ENCODE measurements at regions not wholly inside any gene's neighbourhood (a gene's known extent, or its start where the extent isn't known, plus 50 kb on each side); places are given as distances from the start of the nearest gene placed in this dataset.

GRCh38 chr3:94379264-94379663 lies 316.4 kb downstream of the NSUN3 start:
- 96% methylated on average over 2 of the region's 2 CpGs; no CpG with 5 or more reads in 1 of the 2 experiments for WGBS, 2 experiments (ENCODE audit: extremely low coverage in 1 of 2, insufficient coverage in 1 of 2, insufficient read length in 1 of 2, insufficient replicate concordance in 2 of 2, low coverage in 1 of 2, low lambda C conversion rate in 2 of 2, missing lambda C conversion rate in 1 of 2)
- no peak overlapping the region for H3K23ac ChIP-seq (ENCODE audit: insufficient read length)
- no peak overlapping the region for H4K91ac ChIP-seq (replicated peaks; ENCODE audit: insufficient read length, low read length)
- no peak overlapping the region for H2BK120ac ChIP-seq (replicated peaks; ENCODE audit: low read depth, low read length)
- H2BK15ac ChIP-seq (ENCODE audit: low read length) = no peak overlapping the region
- H3K4me1 ChIP-seq (replicated peaks in 1 of 4; ENCODE audit: control insufficient read depth in 3 of 4, insufficient read depth in 4 of 4, low read length in 3 of 4) = peaks cover 0 to 3% (median 0%) of the 10 kb centered on the region in 4 experiments; a peak in 1 of 7 replicates
- no peak overlapping the region for H4K8ac ChIP-seq (ENCODE audit: extremely low read depth, insufficient read depth, low read length)
- H3K14ac ChIP-seq (ENCODE audit: insufficient read length) = no peak overlapping the region
- no peaks in the 10 kb centered on the region; the same call in 1 of the 2 replicates for H3K23me2 ChIP-seq (ENCODE audit: low read depth, low read length)
- DNase-seq (ENCODE audit: low read depth in 1 of 2, low spot score in 2 of 2) = no peak
- H2AFZ ChIP-seq (ENCODE audit: low read length) = no peak overlapping the region
- H3K79me2 ChIP-seq (ENCODE audit: control insufficient read depth in 1 of 2, insufficient read depth in 2 of 2, low read length in 2 of 2) = no peaks in the 10 kb centered on the region
- H4K20me1 ChIP-seq (replicated peaks in 1 of 2; ENCODE audit: control insufficient read depth in 1 of 2, insufficient read depth in 2 of 2, low read length in 2 of 2) = peaks cover 0 to 1% of the 10 kb centered on the region in 2 experiments
- H3K36me3 ChIP-seq (ENCODE audit: control insufficient read depth in 2 of 4, insufficient read depth in 4 of 4, low read length in 3 of 4) = no peaks in the 10 kb centered on the region
- H3K9me3 ChIP-seq (ENCODE audit: insufficient read depth in 2 of 2, low read depth in 1 of 2, low read length in 1 of 2) = no peaks in the 10 kb centered on the region
- no peaks in the 10 kb centered on the region for H3K79me1 ChIP-seq (ENCODE audit: low read depth, low read length)
- ChIA-PET CTCF (ENCODE audit: partially characterized antibody) (interaction anchor here (1.1 kb wide), 1 partner anchor 16 kb away, joined by 3 read pairs; no protein-coding TSS in a partner anchor), POLR2A (ENCODE audit: partially characterized antibody) (no interaction called here)
- no peaks in the 10 kb centered on the region for H3K27me3 ChIP-seq (replicated peaks in 1 of 4; ENCODE audit: control insufficient read depth in 3 of 4, extremely low read depth in 1 of 4, insufficient read depth in 3 of 4, low read length in 3 of 4)
- no peak overlapping the region for H3K18ac ChIP-seq (ENCODE audit: extremely low read depth, low read length)
- no peak for FAIRE-seq
- H3K27ac ChIP-seq (ENCODE audit: low read depth, low read length) = no peak overlapping the region
- no peak overlapping the region for H3K4me3 ChIP-seq (ENCODE audit: extremely low read depth in 1 of 4, insufficient read depth in 2 of 4, low read depth in 3 of 4, low read length in 4 of 4)
- no peak overlapping the region for H3K9ac ChIP-seq (replicated peaks in 1 of 4; ENCODE audit: extremely low read depth in 1 of 4, low read depth in 3 of 4, low read length in 3 of 4)
- H2BK5ac ChIP-seq (ENCODE audit: low read depth, low read length) = no peak overlapping the region
- no peak overlapping the region for H2AK5ac ChIP-seq (ENCODE audit: low read depth, low read length)
- peak overlapping the region; percentile 40 for H3K56ac ChIP-seq (replicated peaks; ENCODE audit: insufficient read length, low read depth, low read length)
- H2BK20ac ChIP-seq (ENCODE audit: low read length) = no peak overlapping the region
- no peak overlapping the region for H3K4ac ChIP-seq (replicated peaks; ENCODE audit: insufficient read length, low read depth, low read length)
- H4K5ac ChIP-seq (ENCODE audit: insufficient read length, low read depth, low read length) = no peak overlapping the region
- no peak overlapping the region for H2BK12ac ChIP-seq (ENCODE audit: low read depth, low read length)
- H3K4me2 ChIP-seq (ENCODE audit: insufficient read depth in 1 of 2, low read depth in 2 of 2, low read length in 2 of 2) = no peak overlapping the region
- TF ChIP-seq E2F6 (IDR thresholded peaks at IDR 0.05) (no peak), BCL11A (IDR thresholded peaks at IDR 0.05; ENCODE audit: low read depth in 2 of 2, low read length in 2 of 2) (no peak), CEBPB (IDR thresholded peaks at IDR 0.05; ENCODE audit: low read depth, low read length) (no peak), CTBP2 (IDR thresholded peaks at IDR 0.05; ENCODE audit: borderline replicate concordance, insufficient read depth, insufficient read length, low read length) (no peak), HDAC6 (IDR thresholded peaks at IDR 0.05; ENCODE audit: low read depth, low read length) (no peak), SAP30 (IDR thresholded peaks at IDR 0.05; ENCODE audit: insufficient read depth, insufficient replicate concordance, low read length) (no peak), NRF1 (IDR thresholded peaks at IDR 0.05; ENCODE audit: low read depth, low read length) (no peak), MAX (IDR thresholded peaks at IDR 0.05) (no peak), JUND (IDR thresholded peaks at IDR 0.05; ENCODE audit: low read length) (no peak), POLR2A (IDR thresholded peaks at IDR 0.05; ENCODE audit: control extremely low read depth in 1 of 2, low read depth in 2 of 2, low read length in 2 of 2) (no peak), TBP (IDR thresholded peaks at IDR 0.05; ENCODE audit: low read depth, low read length) (no peak), EGR1 (IDR thresholded peaks at IDR 0.05; ENCODE audit: borderline replicate concordance, low read depth, low read length) (no peak), RFX5 (IDR thresholded peaks at IDR 0.05; ENCODE audit: borderline replicate concordance, low read depth, low read length) (no peak), SP1 (IDR thresholded peaks at IDR 0.05; ENCODE audit: low read depth, low read length) (no peak), SUZ12 (IDR thresholded peaks at IDR 0.05; ENCODE audit: low read length) (no peak)

Data from H1 (cell line).